Right ventricle myocardium inferior (tissue), 1 donor: ENCODE measurements at regions not wholly inside any gene's neighbourhood (a gene's known extent, or its start where the extent isn't known, plus 50 kb on each side); places are given as distances from the start of the nearest gene placed in this dataset.

ENCODE experiments used
- ATAC-seq: fragments of 200-7000 bp; cut with Tn5 transposase; one replicate; pipeline ENCODE4 v1.9.1; 2020; ENCODE audit warnings: mild to moderate bottlenecking, moderate library complexity
- DNase-seq: peaks from one replicate; pipeline ENCODE4 v3.0.0; 2021; ENCODE audit errors: missing footprints
- intact Hi-C: fragments of 100-400 bp; cut with DNase I; formaldehyde crosslinking; loops from one replicate; pipeline ENCODE4 v1.11.0; 2022
- donor health status: DM: no; HTN: yes; CAD: no; lungs with severe emphysema.

DNA sequence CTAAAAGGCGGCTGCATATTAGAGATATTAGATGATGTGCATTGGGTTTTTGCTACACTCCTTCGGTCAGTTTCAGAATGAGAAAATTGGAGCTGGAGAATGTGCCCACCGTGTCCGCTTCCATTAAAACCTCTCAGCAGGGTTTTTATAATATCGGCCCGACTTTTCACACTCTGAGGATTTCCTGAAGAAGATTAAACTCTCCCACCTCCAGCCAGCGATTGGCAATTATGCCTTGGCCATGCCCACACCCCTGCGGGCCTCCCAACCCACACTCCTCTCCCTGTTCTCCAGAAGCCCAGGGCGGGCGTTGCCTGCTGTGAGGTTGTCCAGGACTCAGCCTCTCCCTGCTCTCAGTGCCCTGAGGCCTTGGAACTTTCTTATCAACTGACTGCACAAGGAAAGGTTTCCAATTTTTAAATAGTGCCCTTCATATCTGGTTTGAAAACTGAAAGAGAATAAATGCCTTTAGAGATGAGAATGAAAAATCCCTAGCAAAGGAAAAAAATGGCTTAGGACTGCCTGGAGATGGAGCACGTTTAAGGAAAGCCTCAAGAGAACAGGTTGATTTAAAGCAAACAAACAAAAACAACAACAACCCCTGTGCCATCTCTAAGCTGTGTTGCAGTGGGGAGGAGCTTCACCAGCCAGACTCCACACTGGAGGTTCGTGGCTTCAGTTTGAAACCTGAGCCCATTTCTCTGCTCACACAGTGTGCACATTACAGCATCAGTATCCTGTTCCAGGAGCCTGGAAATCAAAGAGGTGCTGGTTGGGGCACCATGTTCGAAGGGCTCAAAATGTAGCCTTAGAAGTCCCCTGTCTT, 292.9 kb downstream of the NSG2 start:
- ATAC-seq (peak; percentile 69), DNase-seq (no peak)
- intact Hi-C loops: no loop called here

DNA sequence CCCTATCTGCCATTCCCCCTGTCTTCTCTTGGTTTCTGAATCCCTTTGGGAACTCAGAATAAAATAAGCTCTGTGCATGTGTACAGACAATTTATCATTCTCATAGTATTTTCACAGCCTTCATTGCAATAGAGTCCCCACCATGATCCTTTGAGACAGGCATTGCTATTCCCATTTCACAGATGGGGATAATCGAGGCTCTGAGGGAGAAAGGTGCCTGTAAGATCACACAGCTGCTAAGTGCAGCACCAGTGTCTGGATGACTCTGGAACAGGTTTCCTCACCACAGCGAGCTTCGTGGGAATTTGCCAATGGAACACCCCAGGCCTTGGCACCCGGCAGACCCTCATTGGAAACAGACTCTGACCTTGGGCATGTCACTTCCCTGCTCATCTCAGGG, 293.6 kb downstream of the NSG2 start:
- intact Hi-C loops: no loop called here
- ATAC-seq: no peak
- no peak for DNase-seq

DNA sequence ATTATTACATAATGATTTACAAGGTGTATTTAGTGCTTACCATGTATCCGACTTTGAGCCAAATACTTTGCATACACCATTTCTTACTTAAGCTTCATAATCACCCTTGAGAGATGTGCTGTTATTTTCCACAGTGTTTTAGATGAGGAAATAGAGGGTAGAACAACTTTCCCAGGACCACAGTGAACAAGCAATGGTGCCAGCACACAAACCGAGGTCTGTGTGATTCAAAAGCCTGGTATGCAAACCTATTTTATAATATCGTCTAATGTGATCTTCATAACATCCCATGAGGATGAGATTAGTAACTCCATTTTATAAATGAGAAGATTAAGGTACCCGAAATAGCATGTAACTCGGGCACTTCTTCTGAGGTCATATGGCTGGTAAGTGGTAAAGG, 294.7 kb downstream of the NSG2 start:
- no peak for DNase-seq
- intact Hi-C loops: no loop called here
- no peak for ATAC-seq

DNA sequence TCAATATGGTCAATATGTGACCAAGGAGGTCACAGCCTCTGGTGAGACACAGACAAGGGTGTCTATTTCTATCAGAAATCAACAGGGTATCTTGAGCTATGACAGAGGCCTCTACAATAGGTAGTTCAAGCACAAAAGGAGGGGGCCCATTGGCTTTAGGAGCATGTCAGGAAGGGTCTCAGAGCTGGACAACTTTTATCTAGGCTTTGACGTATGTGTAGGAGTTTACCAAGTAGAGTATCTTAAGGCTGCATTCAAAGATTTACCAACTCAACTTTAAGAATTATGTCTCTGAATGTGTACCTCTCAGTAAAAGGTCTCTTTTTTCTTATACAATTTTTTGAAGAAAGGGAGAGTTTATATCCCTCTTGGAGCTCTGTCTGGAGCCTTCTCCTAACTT, 297.2 kb downstream of the NSG2 start:
- ATAC-seq: no peak
- intact Hi-C loops: no loop called here
- no peak for DNase-seq

DNA sequence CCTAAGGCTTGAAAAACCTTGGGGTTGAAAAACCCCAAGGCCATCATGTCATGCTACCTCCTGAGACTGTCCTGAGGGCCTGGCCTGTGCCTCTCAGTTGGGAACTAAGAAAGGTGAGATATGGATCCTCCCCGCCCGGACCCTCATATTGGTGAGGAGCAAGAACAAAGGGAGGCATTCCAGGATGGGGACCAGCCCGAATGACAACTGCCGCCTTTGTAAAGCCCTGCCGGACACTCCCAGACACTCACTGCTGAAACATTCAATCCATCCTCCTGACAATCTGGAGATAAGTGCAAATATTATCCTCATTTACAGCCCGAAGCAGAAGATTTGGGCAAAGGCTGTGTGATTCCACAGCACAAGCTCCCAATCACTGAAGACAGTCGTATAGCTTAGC, 298.3 kb downstream of the NSG2 start:
- DNase-seq (no peak), ATAC-seq (no peak)
- intact Hi-C loops: no loop called here

DNA sequence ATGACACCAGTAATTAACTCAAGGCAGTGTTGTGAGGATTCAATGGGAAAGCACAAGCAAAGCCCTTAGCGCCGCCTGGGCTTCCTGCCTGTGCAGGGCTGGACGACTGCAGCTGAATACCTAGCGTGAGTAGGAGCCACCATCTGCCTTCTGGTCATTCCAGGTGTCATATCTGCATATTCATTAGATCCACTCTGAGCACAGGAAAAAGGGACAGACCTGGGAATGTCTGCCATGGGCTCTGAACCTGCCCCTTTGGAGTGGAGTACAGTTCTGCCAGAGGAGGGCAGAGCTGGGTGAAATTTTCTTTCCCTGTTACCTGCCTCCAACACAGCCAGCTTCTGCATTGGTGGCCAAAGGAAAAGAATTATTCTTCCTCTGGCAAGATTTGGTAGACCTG, 298.8 kb downstream of the NSG2 start:
- intact Hi-C loops: no loop called here
- ATAC-seq (no peak), DNase-seq (no peak)

DNA sequence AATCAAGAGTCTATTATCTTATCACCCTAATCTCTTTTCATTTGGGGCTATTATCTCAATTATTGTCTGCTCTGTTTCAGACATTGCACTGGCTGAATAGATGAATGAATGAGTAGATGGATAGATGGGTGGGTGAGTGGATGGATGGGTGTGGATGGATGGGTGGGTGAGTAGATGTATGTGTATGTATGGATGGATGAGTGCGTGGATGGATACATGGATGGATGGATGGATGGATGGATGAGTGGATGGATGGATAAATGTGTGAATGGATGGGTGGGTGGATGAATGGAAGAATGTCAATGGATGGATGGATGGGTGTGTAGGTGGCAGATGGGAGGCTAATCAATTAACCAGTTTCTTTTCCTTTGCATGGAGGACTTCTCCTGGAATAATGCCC, 301.7 kb downstream of the NSG2 start:
- intact Hi-C loops: no loop called here
- no peak for ATAC-seq
- DNase-seq: no peak

DNA sequence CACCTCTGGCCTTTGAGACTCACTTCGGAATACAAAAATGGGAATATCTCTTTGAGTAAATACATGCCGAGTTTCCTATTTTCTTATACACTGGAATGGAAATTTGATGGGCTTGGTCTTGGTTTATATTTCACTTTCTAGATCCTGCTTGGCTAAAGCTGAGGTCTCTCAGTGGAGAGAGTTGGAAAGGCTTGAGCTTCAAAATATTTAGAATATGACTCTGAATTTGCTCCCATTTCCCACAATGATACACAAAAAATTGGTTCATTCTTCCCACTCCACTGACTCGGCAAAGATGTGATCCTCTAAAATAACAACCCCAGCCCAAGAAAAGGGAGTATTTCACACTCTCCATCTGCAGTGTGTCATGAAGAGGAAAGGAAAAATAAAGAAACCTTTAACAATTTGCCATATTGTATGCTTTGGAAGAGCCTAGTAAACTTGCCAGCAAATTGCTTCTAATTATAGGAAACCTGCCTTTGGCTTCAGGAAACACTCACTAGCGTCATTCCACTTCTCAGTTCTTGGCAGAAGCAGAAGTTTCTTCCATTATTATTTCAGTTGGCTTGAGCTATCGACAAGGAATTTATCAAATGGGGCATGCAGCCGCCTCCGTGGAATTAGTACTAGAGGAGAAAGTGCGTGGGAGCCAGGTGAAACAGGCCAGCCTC, 302.9 kb downstream of the NSG2 start:
- ATAC-seq: peak; percentile 52
- no peak for DNase-seq
- intact Hi-C loops: no loop called here

DNA sequence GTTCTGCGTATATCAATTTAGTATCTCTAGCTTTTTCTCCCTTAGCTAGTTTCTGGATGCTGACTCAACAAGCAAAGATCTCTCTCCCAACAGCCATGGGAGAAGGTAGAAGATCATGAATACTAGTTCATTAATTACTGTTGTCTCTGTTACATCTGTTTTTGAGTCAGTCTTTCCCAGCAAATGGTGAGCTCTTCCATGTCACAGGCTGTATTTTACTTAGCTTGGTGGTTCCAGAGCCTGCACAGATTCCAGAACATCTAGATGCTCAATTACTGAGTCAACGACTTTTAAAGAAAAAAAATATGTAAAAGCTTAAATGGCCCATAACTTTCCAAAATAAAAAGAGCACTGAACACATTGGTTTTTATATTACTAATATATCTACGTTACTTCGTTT, 307.2 kb downstream of the NSG2 start:
- intact Hi-C loops: no loop called here
- DNase-seq: no peak
- no peak for ATAC-seq

DNA sequence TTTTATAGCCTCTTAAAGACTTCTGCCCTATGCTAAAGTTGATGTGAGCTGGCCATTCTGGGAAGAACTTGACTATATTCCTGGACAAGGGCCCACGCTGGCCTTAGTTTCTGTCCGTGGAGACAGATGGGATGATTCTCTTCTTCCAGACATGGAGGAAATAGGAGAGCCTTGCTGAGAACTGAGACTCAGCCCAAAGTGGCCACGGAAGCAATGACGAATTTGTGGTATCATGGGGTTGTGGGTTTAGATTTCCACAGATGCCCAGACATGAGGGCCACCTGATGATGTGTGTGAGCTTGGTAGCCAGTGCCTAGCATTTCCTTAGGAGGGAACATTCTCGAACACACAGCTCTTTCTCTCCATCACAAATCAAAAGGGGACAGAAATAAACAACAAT, 309.1 kb downstream of the NSG2 start:
- ATAC-seq: no peak
- intact Hi-C loops: no loop called here
- DNase-seq: no peak

DNA sequence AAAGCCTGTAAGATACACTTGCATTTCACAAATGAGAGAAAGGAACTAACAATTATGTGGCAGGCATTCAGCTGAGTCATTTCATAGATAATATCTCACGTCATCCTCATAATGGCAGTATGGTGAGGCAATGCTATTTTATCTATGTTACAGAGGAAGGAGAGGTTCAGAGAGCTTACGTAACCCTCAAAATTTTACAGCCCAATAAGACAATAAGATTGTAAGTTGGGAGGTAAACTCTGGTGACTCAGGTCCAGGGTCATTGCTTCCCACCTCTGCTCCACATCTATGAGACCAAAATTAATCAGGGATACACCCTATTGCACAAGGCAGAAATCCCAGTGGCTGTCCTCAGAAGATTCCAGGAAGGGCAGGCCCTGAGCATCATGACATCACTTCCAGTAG, 309.7 kb downstream of the NSG2 start:
- no peak for DNase-seq
- intact Hi-C loops: no loop called here
- ATAC-seq: peak; percentile 83

DNA sequence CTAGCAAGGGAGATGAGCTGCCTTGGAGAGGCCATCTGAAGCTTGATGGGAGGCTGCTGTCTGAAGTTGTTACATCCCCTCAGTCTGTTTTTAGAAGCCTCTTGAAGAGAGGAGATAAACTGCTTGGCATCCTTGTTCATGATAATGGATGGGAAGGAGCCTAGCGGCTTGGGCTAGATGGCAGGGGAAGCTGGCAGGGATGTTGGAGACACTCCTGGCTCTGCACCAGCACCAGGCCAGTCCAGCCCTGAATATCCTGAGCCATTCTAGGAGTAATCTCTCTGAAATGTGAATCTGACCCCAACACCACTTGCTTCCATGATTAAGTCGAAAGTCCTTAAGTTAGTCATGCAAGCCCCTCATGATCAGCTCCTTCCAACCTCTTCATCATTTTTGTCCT, 310.5 kb downstream of the NSG2 start:
- ATAC-seq: no peak
- no peak for DNase-seq

DNA sequence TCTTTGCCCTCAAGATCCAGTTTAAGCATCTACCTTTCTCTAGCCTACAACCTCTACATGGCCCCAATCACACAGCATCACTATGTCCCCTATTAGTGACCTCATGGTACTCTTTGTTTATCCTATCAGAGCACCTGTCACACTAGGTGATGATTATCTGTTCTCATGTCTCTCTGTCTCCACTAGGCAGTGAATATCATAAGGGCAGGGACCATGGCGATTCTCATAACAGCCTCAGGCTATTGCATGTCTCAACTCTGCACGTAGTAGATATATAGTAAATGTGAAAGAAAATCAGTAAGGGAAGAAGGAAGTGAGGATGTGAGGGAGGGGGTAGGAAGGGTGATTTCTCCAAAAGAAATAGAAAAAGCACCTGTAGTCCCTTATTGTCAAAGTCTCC, 311.0 kb downstream of the NSG2 start:
- no peak for DNase-seq
- intact Hi-C loops: no loop called here

More for the DNA sequence above, 310.5 kb downstream of the NSG2 start:
- intact Hi-C loops: no loop called here

DNA sequence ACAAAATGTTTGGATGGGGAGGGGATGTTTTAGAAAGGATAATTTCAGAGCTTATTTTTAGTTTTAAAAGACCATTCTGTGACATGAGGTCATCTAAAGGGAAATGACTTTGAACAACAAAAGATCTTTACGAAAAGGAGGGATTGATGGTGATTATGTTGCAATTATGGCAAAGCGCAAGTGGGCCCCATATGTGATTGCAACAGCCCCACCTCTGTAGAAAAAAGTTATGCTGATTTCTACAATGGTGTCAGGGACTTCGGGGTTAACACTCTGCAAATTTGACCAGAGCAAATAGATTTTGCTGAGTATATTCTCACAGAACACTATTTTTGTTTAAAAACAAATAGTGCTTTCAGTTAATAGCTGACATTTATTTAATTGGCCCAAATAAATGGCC, 312.8 kb downstream of the NSG2 start:
- intact Hi-C loops: no loop called here
- DNase-seq (no peak), ATAC-seq (no peak)

More for the DNA sequence above, 311.0 kb downstream of the NSG2 start:
- ATAC-seq: no peak

DNA sequence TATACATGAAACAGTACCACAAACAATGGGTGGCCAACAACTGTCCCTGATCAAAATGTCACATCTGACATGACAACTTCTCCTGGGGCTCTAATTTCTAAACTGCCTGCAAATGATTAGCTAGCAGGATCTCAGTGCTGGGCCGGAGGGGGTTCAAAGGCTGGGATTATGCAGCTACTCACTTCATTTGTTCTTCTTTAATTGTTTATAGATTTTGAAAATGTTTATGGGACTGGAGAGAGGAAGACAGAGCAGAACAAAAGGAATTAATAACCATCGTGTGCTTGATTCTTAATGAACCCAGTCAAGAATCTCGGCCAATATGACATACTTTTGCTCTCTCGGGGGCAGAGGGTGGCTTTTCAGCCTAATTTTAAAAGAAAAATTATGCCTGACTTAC, 313.6 kb downstream of the NSG2 start:
- no peak for ATAC-seq
- intact Hi-C loops: no loop called here
- DNase-seq: no peak

DNA sequence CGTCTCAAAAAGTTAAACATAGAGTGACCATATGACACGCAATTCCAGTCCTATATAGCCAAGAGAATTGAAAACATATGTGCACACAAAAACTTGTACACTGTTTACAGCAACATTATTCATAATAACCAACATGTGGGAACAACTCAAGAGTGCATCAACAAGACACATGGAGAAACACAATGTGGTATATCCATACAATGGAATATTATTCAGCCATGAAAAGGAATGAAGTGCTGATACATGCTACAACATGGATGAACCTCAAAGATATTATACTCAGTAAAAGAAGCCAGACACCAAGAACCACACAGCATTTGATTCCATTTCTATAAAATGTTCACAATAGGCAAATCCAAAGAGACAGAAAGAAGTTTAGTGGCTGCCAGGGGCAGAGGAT, 317.0 kb downstream of the NSG2 start:
- DNase-seq: no peak
- intact Hi-C loops: no loop called here
- ATAC-seq: no peak

DNA sequence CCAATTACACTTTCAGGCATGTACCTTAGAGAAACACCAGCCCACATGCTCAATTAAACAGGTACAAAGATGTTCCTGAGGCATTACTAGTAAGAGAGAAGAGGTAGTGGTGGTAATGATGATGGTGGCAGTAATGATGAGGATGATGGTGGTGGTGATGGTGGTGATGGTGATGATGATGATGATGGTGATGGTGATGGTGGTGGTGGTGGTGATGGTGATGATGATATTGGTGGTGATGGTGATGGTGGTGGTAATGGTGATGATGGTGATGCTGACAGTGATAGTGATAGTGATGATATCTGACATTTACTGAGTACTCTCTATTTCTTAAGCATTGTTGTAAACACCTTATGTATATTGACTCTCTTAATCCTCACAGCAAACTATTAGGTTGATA, 318.4 kb downstream of the NSG2 start:
- no peak for DNase-seq
- ATAC-seq: no peak
- intact Hi-C loops: no loop called here

DNA sequence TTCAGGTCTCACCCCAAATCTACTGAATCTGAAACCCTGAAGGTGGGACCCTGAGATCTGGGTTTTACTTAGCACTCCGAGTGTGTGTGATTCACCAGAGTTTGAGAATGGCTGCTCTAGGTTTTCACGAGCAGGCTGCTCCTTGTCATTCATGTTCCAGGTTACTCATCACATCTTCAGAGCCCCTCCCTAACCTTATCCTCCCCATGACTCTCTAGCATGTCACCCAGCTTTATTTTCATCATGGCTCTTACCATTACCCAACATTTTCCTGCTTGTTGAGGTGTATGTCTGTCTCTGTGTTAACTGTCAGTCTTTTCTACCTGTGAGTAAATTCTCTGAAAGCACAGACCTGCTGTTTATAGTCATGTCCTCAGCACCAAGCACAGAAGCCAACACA, 319.2 kb downstream of the NSG2 start:
- DNase-seq: no peak
- ATAC-seq: no peak
- intact Hi-C loops: no loop called here

DNA sequence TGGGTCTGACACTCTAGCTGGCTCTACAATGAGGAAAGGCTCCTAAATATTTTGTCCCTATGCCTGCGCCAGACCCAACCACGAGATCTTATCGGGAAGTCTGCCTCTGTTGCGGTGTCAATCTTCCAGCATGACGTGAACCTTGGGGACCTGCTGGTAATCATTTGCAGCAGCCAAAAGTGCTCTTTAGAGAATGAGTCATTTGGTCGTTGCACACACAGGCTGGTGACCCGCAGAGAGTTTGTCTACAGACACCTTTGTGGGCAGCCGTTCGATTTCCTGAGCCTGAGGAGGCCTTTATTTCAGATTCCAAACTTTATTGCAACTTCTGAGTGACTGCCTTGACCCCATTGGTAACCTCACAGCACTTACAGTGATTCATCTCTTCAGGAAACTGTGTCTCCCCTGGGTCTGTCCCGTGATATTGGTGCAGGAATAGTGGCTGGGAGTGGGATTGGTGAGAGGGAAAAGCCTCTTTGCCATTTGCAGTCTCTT, 326.1 kb downstream of the NSG2 start:
- intact Hi-C loops: no loop called here
- no peak for ATAC-seq
- no peak for DNase-seq

DNA sequence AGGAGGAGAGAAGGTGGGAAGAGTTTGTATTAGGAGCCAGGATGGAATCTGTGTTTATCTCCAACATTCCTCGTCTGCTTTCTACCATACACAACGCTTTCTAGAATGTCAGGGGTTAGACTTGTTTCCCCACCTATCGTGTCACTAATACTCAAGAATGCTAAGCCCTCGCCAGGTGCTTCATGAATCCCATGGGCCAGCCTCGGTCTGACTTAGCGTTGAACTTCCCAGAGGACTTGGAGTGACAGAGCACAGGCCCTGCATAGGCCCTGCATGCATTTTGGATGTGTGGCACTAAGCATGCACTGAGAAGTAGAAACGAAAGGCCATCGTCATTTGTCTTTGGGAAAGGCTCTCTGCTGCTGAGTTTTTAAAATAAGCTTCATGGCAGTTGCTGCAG, 328.7 kb downstream of the NSG2 start:
- DNase-seq (no peak), ATAC-seq (no peak)
- intact Hi-C loops: no loop called here

DNA sequence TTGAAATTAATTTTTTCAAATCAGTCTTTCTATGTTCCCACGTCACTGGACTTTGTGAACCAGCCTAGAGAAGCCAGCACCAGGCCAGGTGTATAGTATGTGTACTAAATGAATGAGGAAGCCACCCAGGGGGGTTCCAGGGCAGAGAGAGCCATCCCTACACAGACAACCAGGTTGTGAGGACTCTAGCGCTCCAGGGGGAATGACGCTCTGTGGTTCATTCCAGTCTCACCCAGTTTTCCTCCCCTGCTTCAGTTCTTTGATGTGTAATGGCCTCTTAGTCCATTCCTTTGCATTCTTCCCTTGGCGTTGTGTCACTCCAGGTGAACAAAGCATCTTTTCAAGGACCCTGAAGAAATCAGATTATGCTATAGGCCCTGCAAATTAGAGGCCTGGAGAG, 330.6 kb downstream of the NSG2 start:
- ATAC-seq (no peak), DNase-seq (no peak)
- intact Hi-C loops: no loop called here
